ENCODE measurements at regions not wholly inside any gene's neighbourhood (a gene's known extent, or its start where the extent isn't known, plus 50 kb on each side); places are given as distances from the start of the nearest gene placed in this dataset.

GRCh38 chr2:76120176-76120575 is 409.5 kb upstream of the GCFC2 start:
- no peak for TF ChIP-seq EZH2phosphoT487 (IDR thresholded peaks at IDR 0.05; ENCODE audit: low read length)
- no peaks in the 10 kb centered on the region for H3K27me3 ChIP-seq (replicated peaks; ENCODE audit: insufficient read depth, low read length)
- no peaks in the 10 kb centered on the region for H3K9me2 ChIP-seq (replicated peaks; ENCODE audit: insufficient read depth, low read length)
- H3K4me2 ChIP-seq (ENCODE audit: low read depth, low read length), result no peak overlapping the region
- no peak for DNase-seq
- H3K9ac ChIP-seq (ENCODE audit: low read length), result no peak overlapping the region
- H3K27ac ChIP-seq (ENCODE audit: low read length), result no peak overlapping the region
- H3K4me1 ChIP-seq (ENCODE audit: low read length), result no peaks in the 10 kb centered on the region
- no peaks in the 10 kb centered on the region for H3F3A ChIP-seq (ENCODE audit: insufficient read depth, low read length)
- no peaks in the 10 kb centered on the region for H3K79me2 ChIP-seq (ENCODE audit: low read length)
- no peak overlapping the region for H2AFZ ChIP-seq (ENCODE audit: low read length)
- H4K20me1 ChIP-seq (ENCODE audit: insufficient read depth, low read length), result no peaks in the 10 kb centered on the region
- H3K36me3 ChIP-seq (replicated peaks; ENCODE audit: insufficient read depth, low read length), result no peaks in the 10 kb centered on the region
- H3K4me3 ChIP-seq (ENCODE audit: low read length), result no peak overlapping the region
- no peaks in the 10 kb centered on the region for H3K9me3 ChIP-seq (replicated peaks; ENCODE audit: insufficient read depth, low read length)

- Histone ChIP-seq H3K4me1 (ENCODE audit: low read length) (no peaks in the 10 kb centered on the region), H3K27ac (ENCODE audit: low read length) (no peak overlapping the region), H3K4me3 (ENCODE audit: low read length) (no peak overlapping the region), H3K36me3 (replicated peaks; ENCODE audit: insufficient read depth, low read length) (no peaks in the 10 kb centered on the region), H3K9me2 (replicated peaks; ENCODE audit: insufficient read depth, low read length) (no peaks in the 10 kb centered on the region), H3K4me2 (ENCODE audit: low read depth, low read length) (no peak overlapping the region), H3K9me3 (replicated peaks; ENCODE audit: insufficient read depth, low read length) (no peaks in the 10 kb centered on the region), H3K79me2 (ENCODE audit: low read length) (no peaks in the 10 kb centered on the region), H2AFZ (ENCODE audit: low read length) (no peak overlapping the region), H3F3A (ENCODE audit: insufficient read depth, low read length) (no peaks in the 10 kb centered on the region), H4K20me1 (ENCODE audit: insufficient read depth, low read length) (no peaks in the 10 kb centered on the region), H3K9ac (ENCODE audit: low read length) (no peak overlapping the region), H3K27me3 (replicated peaks; ENCODE audit: insufficient read depth, low read length) (no peaks in the 10 kb centered on the region)
- no peak for TF ChIP-seq EZH2 (optimal IDR thresholded peaks at IDR 0.05; ENCODE audit: low read depth, low read length)
- TF ChIP-seq CTCF (IDR thresholded peaks at IDR 0.05; ENCODE audit: low read length), result no peak
- no peak for TF ChIP-seq EZH2phosphoT487 (IDR thresholded peaks at IDR 0.05; ENCODE audit: low read length)
- no peak for DNase-seq
These were observed 379.0 kb upstream of the GCFC2 start for GRCh38 chr2:76089683-76090082.

- no peak for DNase-seq
- Histone ChIP-seq H3K27ac (ENCODE audit: low read length) (no peak overlapping the region), H3F3A (ENCODE audit: insufficient read depth, low read length) (no peaks in the 10 kb centered on the region), H3K4me2 (ENCODE audit: low read depth, low read length) (no peak overlapping the region), H3K79me2 (ENCODE audit: low read length) (no peaks in the 10 kb centered on the region), H3K9me3 (replicated peaks; ENCODE audit: insufficient read depth, low read length) (no peaks in the 10 kb centered on the region), H3K4me3 (ENCODE audit: low read length) (no peak overlapping the region), H3K9me2 (replicated peaks; ENCODE audit: insufficient read depth, low read length) (no peaks in the 10 kb centered on the region), H2AFZ (ENCODE audit: low read length) (no peak overlapping the region), H3K27me3 (replicated peaks; ENCODE audit: insufficient read depth, low read length) (no peaks in the 10 kb centered on the region), H3K4me1 (ENCODE audit: low read length) (no peaks in the 10 kb centered on the region), H3K36me3 (replicated peaks; ENCODE audit: insufficient read depth, low read length) (no peaks in the 10 kb centered on the region), H3K9ac (ENCODE audit: low read length) (no peak overlapping the region), H4K20me1 (ENCODE audit: insufficient read depth, low read length) (no peaks in the 10 kb centered on the region)
- TF ChIP-seq CTCF (IDR thresholded peaks at IDR 0.05; ENCODE audit: low read length) (no peak), EZH2 (optimal IDR thresholded peaks at IDR 0.05; ENCODE audit: low read depth, low read length) (no peak), EZH2phosphoT487 (IDR thresholded peaks at IDR 0.05; ENCODE audit: low read length) (no peak)
These were observed 372.5 kb upstream of the GCFC2 start for GRCh38 chr2:76083248-76083647.

- Histone ChIP-seq H3K36me3 (replicated peaks; ENCODE audit: insufficient read depth, low read length) (no peaks in the 10 kb centered on the region), H3K27me3 (replicated peaks; ENCODE audit: insufficient read depth, low read length) (no peaks in the 10 kb centered on the region), H3K27ac (ENCODE audit: low read length) (no peak overlapping the region), H3K4me3 (ENCODE audit: low read length) (no peak overlapping the region), H3K9me3 (replicated peaks; ENCODE audit: insufficient read depth, low read length) (no peaks in the 10 kb centered on the region), H3K79me2 (ENCODE audit: low read length) (no peaks in the 10 kb centered on the region), H3F3A (ENCODE audit: insufficient read depth, low read length) (no peaks in the 10 kb centered on the region), H3K9ac (ENCODE audit: low read length) (no peak overlapping the region), H3K4me2 (ENCODE audit: low read depth, low read length) (no peak overlapping the region), H3K4me1 (ENCODE audit: low read length) (no peaks in the 10 kb centered on the region), H4K20me1 (ENCODE audit: insufficient read depth, low read length) (no peaks in the 10 kb centered on the region), H2AFZ (ENCODE audit: low read length) (no peak overlapping the region), H3K9me2 (replicated peaks; ENCODE audit: insufficient read depth, low read length) (no peaks in the 10 kb centered on the region)
- TF ChIP-seq EZH2 (optimal IDR thresholded peaks at IDR 0.05; ENCODE audit: low read depth, low read length), result no peak
- no peak for TF ChIP-seq CTCF (IDR thresholded peaks at IDR 0.05; ENCODE audit: low read length)
- no peak for TF ChIP-seq EZH2phosphoT487 (IDR thresholded peaks at IDR 0.05; ENCODE audit: low read length)
- DNase-seq, result no peak
These were observed 371.8 kb upstream of the GCFC2 start for GRCh38 chr2:76082509-76082908.
